ENCODE measurements at regions not wholly inside any gene's neighbourhood (a gene's known extent, or its start where the extent isn't known, plus 50 kb on each side); places are given as distances from the start of the nearest gene placed in this dataset.

DNA sequence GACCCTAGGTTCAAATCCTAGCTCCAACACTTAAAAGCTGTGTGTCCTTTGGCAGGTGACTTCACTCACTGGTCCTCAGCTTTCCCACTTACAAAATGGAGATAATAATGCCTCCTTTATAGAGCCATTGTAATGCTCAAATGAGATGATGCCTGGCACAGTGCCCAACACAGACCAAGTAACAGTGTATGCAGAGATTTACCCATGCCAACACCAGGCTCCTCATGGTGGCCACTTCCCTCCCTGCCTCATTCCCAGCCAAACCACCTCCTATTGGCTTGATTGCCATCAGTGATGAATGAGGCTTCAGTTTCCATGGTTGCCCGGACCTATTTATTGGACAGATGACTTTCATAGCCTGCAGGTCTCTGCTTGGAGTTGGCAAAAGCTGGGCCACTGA lies 469.4 kb downstream of the CDK5RAP2 start:
- TF ChIP-seq, protein P1, sequence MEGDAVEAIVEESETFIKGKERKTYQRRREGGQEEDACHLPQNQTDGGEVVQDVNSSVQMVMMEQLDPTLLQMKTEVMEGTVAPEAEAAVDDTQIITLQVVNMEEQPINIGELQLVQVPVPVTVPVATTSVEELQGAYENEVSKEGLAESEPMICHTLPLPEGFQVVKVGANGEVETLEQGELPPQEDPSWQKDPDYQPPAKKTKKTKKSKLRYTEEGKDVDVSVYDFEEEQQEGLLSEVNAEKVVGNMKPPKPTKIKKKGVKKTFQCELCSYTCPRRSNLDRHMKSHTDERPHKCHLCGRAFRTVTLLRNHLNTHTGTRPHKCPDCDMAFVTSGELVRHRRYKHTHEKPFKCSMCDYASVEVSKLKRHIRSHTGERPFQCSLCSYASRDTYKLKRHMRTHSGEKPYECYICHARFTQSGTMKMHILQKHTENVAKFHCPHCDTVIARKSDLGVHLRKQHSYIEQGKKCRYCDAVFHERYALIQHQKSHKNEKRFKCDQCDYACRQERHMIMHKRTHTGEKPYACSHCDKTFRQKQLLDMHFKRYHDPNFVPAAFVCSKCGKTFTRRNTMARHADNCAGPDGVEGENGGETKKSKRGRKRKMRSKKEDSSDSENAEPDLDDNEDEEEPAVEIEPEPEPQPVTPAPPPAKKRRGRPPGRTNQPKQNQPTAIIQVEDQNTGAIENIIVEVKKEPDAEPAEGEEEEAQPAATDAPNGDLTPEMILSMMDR (IDR thresholded peaks at IDR 0.05 in 2 of 3, conservative IDR thresholded peaks at IDR 0.05 in 1 of 3; ENCODE audit: borderline replicate concordance in 1 of 3, insufficient read depth in 1 of 3, low read depth in 2 of 3, low read length in 2 of 3): no peak
- TF ChIP-seq FOSL1 (IDR thresholded peaks at IDR 0.05; ENCODE audit: low read depth): no peak
- no peak for TF ChIP-seq JUND (IDR thresholded peaks at IDR 0.05)
- TF ChIP-seq, protein P2, sequence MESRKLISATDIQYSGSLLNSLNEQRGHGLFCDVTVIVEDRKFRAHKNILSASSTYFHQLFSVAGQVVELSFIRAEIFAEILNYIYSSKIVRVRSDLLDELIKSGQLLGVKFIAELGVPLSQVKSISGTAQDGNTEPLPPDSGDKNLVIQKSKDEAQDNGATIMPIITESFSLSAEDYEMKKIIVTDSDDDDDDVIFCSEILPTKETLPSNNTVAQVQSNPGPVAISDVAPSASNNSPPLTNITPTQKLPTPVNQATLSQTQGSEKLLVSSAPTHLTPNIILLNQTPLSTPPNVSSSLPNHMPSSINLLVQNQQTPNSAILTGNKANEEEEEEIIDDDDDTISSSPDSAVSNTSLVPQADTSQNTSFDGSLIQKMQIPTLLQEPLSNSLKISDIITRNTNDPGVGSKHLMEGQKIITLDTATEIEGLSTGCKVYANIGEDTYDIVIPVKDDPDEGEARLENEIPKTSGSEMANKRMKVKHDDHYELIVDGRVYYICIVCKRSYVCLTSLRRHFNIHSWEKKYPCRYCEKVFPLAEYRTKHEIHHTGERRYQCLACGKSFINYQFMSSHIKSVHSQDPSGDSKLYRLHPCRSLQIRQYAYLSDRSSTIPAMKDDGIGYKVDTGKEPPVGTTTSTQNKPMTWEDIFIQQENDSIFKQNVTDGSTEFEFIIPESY (IDR thresholded peaks at IDR 0.05; ENCODE audit: extremely low read depth, insufficient replicate concordance, low read length): no peak
- no peak for TF ChIP-seq RAD21 (IDR thresholded peaks at IDR 0.05; ENCODE audit: low read depth)
- TF ChIP-seq EZH2phosphoT487 (IDR thresholded peaks at IDR 0.05; ENCODE audit: borderline replicate concordance): no peak
- no peak for TF ChIP-seq ZNF274 (IDR thresholded peaks at IDR 0.05; ENCODE audit: low read depth, low read length)

More for the DNA sequence above, 469.4 kb downstream of the CDK5RAP2 start:
- POLR2A ChIA-PET: no interaction called here
- Histone ChIP-seq H3K4me1 (ENCODE audit: control insufficient read depth in 1 of 2, insufficient read depth in 2 of 2, low read length in 2 of 2) (no peaks in the 10 kb centered on the region), H3K27me3 (ENCODE audit: insufficient read depth, low read length) (peaks cover 30% of the 10 kb centered on the region), H2AFZ (ENCODE audit: low read depth, low read length, poor library complexity, severe bottlenecking) (no peak overlapping the region), H3K4me3 (replicated peaks in 1 of 2; ENCODE audit: low read depth in 1 of 2, low read length in 2 of 2) (no peak overlapping the region), H4K20me1 (ENCODE audit: insufficient read depth) (no peaks in the 10 kb centered on the region), H3K9me2 (ENCODE audit: insufficient read depth) (no peaks in the 10 kb centered on the region), H3K9ac (ENCODE audit: low read length) (no peak overlapping the region), H3K36me3 (ENCODE audit: control insufficient read depth in 1 of 2, insufficient read depth in 2 of 2, low read length in 2 of 2) (no peaks in the 10 kb centered on the region), H3K9me3 (ENCODE audit: control insufficient read depth in 1 of 2, insufficient read depth in 1 of 2, low read depth in 1 of 2, low read length in 2 of 2) (no peaks in the 10 kb centered on the region), H3K27ac (ENCODE audit: low read depth, low read length) (no peak overlapping the region), H3K4me2 (ENCODE audit: low read length) (no peak overlapping the region), H3K79me2 (ENCODE audit: insufficient read depth, low read length) (no peaks in the 10 kb centered on the region)
- RAD21 ChIA-PET (ENCODE audit: low non-redundant PET in 1 of 2, low total read pairs in 2 of 2, uncharacterized antibody in 2 of 2, unreplicated experiment in 2 of 2): no interaction called here
- ATAC-seq: no peak
- CTCF ChIA-PET: no interaction called here
- DNase-seq (ENCODE audit: low read depth, low spot score): no peak
- intact Hi-C loops (cut with micrococcal nuclease): no loop called here
- no TSS peak for BruUV-seq (replicated peaks)

Measured in HCT116 (cell line).